Hematopoietic multipotent progenitor cell treated with erythropoietin and hydrocortisone succinate and interleukin-3 and kit ligand, for 4 days (in vitro differentiated cells): ENCODE measurements at regions not wholly inside any gene's neighbourhood (a gene's known extent, or its start where the extent isn't known, plus 50 kb on each side); places are given as distances from the start of the nearest gene placed in this dataset.
"Not testable (repeated sequence)": the region's sequence is repeated elsewhere in the genome, so short reads cannot be mapped to it uniquely, and the experiment has no call there.

Experiments
- DNase-seq: peaks from one replicate; pipeline ENCODE4 v3.0.0-alpha.2; 2015

GRCh38 chr3:102688556-102688930 lies 253.7 kb downstream of the ZPLD1 start:
- DNase-seq: no peak

GRCh38 chr3:102691507-102691906 lies 256.7 kb downstream of the ZPLD1 start:
- DNase-seq: no peak

GRCh38 chr3:102699104-102699818 lies 264.4 kb downstream of the ZPLD1 start:
- DNase-seq: no peak

GRCh38 chr3:102699819-102700140 lies 265.0 kb downstream of the ZPLD1 start:
- no peak for DNase-seq

- no peak for DNase-seq
Measured at GRCh38 chr3:102712896-102713295, 278.1 kb downstream of the ZPLD1 start.

GRCh38 chr3:102714567-102714966 lies 279.8 kb downstream of the ZPLD1 start:
- DNase-seq: no peak

GRCh38 chr3:102715030-102715697 lies 280.3 kb downstream of the ZPLD1 start:
- peak; percentile 19 for DNase-seq

- DNase-seq: no peak
Measured at GRCh38 chr3:102718651-102719050, 283.8 kb downstream of the ZPLD1 start.

- DNase-seq: no peak
Measured at GRCh38 chr3:102722317-102722716, 287.5 kb downstream of the ZPLD1 start.

- no peak for DNase-seq
Measured at GRCh38 chr3:102727340-102727739, 292.5 kb downstream of the ZPLD1 start.

GRCh38 chr3:102732581-102732980 lies 297.8 kb downstream of the ZPLD1 start:
- not testable (repeated sequence) for DNase-seq

GRCh38 chr3:102733791-102734563 lies 299.2 kb downstream of the ZPLD1 start:
- DNase-seq: no peak

- no peak for DNase-seq
Measured at GRCh38 chr3:102735311-102735710, 300.5 kb downstream of the ZPLD1 start.

- no peak for DNase-seq
Measured at GRCh38 chr3:102736288-102736974, 301.6 kb downstream of the ZPLD1 start.

- no peak for DNase-seq
Measured at GRCh38 chr3:102736975-102737304, 302.1 kb downstream of the ZPLD1 start.

- no peak for DNase-seq
Measured at GRCh38 chr3:102737353-102737752, 302.5 kb downstream of the ZPLD1 start.

- DNase-seq: no peak
Measured at GRCh38 chr3:102741105-102741504, 306.3 kb downstream of the ZPLD1 start.

- no peak for DNase-seq
Measured at GRCh38 chr3:102741694-102742093, 306.9 kb downstream of the ZPLD1 start.

GRCh38 chr3:102745881-102746280 lies 311.1 kb downstream of the ZPLD1 start:
- no peak for DNase-seq

- DNase-seq: no peak
Measured at GRCh38 chr3:102747611-102748010, 312.8 kb downstream of the ZPLD1 start.

GRCh38 chr3:102748646-102749045 lies 313.8 kb downstream of the ZPLD1 start:
- no peak for DNase-seq

- no peak for DNase-seq
Measured at GRCh38 chr3:102750322-102750721, 315.5 kb downstream of the ZPLD1 start.

- no peak for DNase-seq
Measured at GRCh38 chr3:102753901-102754300, 319.1 kb downstream of the ZPLD1 start.

- no peak for DNase-seq
Measured at GRCh38 chr3:102756706-102757105, 321.9 kb downstream of the ZPLD1 start.
